CD4-positive, alpha-beta T cell (primary cell): ENCODE measurements at regions not wholly inside any gene's neighbourhood (a gene's known extent, or its start where the extent isn't known, plus 50 kb on each side); places are given as distances from the start of the nearest gene placed in this dataset.
A peak's percentile ranks its signal among the peaks of the same experiment; 100 is the strongest.

Experiments used
- ATAC-seq: fragments of 200-7000 bp; cut with Tn5 transposase; one replicate; pipeline ENCODE4 v1.10.0; 2022; ENCODE audit warnings: mild to moderate bottlenecking; ENCODE audit not compliant: poor library complexity
- CTCF ChIA-PET: fragments of 350-600 bp; sonication (Branson Sonifier 250); formaldehyde crosslinking; loops from one replicate; lab custom pipeline; 2021; ENCODE audit warnings: antibody characterized with exemption, inconsistent platforms; lab: Charles Lee
- POLR2A ChIA-PET: fragments of 350-600 bp; sonication (Branson Sonifier 250); formaldehyde crosslinking; loops from one replicate; lab custom pipeline; 2021; ENCODE audit warnings: antibody characterized with exemption, inconsistent platforms; lab: Charles Lee
- DNase-seq, 14 experiments: peaks; one replicate each; pipeline ENCODE4 v3.0.0-alpha.2; 2013 to 2020; ENCODE audit warnings: mixed read lengths in 2 of 14
- H3K27ac ChIP-seq, 2 donors: one replicate each; pipeline versions ENCODE4 v1.5.1 to v1.7.0; 2013; ENCODE audit warnings: low read length in 2 of 2, low read depth in 1 of 2, mild to moderate bottlenecking in 1 of 2
- H3K27me3 ChIP-seq, 2 experiments: 1 replicate in 1 of 2; 2 replicates in 1 of 2; pipeline versions ENCODE4 v1.6.1 to v1.7.0; 2013; ENCODE audit warnings: low read length in 2 of 2, control low read depth in 1 of 2, mild to moderate bottlenecking in 1 of 2, moderate library complexity in 1 of 2; ENCODE audit not compliant: insufficient read depth in 2 of 2, control insufficient read depth in 1 of 2
- H3K36me3 ChIP-seq: one replicate; pipeline ENCODE4 v1.6.1; 2013; ENCODE audit warnings: low read length, control low read depth; ENCODE audit not compliant: insufficient read depth
- H3K4me1 ChIP-seq: one replicate; pipeline ENCODE4 v1.6.1; 2013; ENCODE audit warnings: low read length, control low read depth; ENCODE audit not compliant: insufficient read depth
- H3K4me3 ChIP-seq: one replicate; pipeline ENCODE4 v1.5.1; 2013; ENCODE audit warnings: mild to moderate bottlenecking, low read length, moderate library complexity
- H3K9me3 ChIP-seq, 2 experiments: 1 replicate in 1 of 2; 2 replicates in 1 of 2; pipeline versions ENCODE4 v1.6.1 to v1.7.0; 2013; ENCODE audit warnings: low read length in 2 of 2, mild to moderate bottlenecking in 2 of 2, control low read depth in 1 of 2, moderate library complexity in 1 of 2; ENCODE audit not compliant: control insufficient read depth in 1 of 2, insufficient read depth in 1 of 2
- H3K27ac Mint-ChIP-seq: one replicate; pipeline ENCODE4 v1.8.0; 2020; ENCODE audit warnings: mixed read lengths
- H3K27me3 Mint-ChIP-seq: one replicate; pipeline ENCODE4 v1.8.0; 2021; ENCODE audit warnings: mixed read lengths
- H3K36me3 Mint-ChIP-seq: one replicate; pipeline ENCODE4 v1.8.0; 2021; ENCODE audit warnings: low read depth, mixed read lengths
- H3K4me1 Mint-ChIP-seq: one replicate; pipeline ENCODE4 v1.8.0; 2021; ENCODE audit warnings: low read depth, mixed read lengths
- H3K4me3 Mint-ChIP-seq: one replicate; pipeline ENCODE4 v1.8.0; 2020; ENCODE audit warnings: mild to moderate bottlenecking, mixed read lengths
- H3K9me3 Mint-ChIP-seq: one replicate; pipeline ENCODE4 v1.8.0; 2020; ENCODE audit warnings: mixed read lengths
- CTCF ChIP-seq: fragments of 200-600 bp; IDR thresholded peaks from one replicate; pipeline ENCODE4 v1.8.0; 2022; ENCODE audit warnings: antibody characterized with exemption, mild to moderate bottlenecking
- intact Hi-C, 2 experiments: fragments of 100-400 bp; cut with DNase I in 1 of 2; cut with micrococcal nuclease in 1 of 2; formaldehyde crosslinking; loops; one replicate each; pipeline versions ENCODE4 v1.15.1 to v1.9.0; 2023 to 2025; cut with DNase I, micrococcal nuclease

GRCh38 chr3:155007729-155008128 is 72.4 kb upstream of the MME start:
- Mint-ChIP-seq H3K27me3 (no peaks in the 10 kb centered on the region), H3K36me3 (no peaks in the 10 kb centered on the region)
- intact Hi-C loops, result no loop called here

GRCh38 chr3:155001289-155002010 is 78.7 kb upstream of the MME start:
- Histone ChIP-seq H3K4me3 (no peak overlapping the region), H3K27ac (no peak overlapping the region), H3K27me3 (no peaks in the 10 kb centered on the region), H3K9me3 (no peaks in the 10 kb centered on the region), H3K4me1 (no peaks in the 10 kb centered on the region), H3K36me3 (no peaks in the 10 kb centered on the region)
- DNase-seq, result peak in 1 of 14 experiments; percentile 6
- Mint-ChIP-seq H3K36me3 (no peaks in the 10 kb centered on the region), H3K4me3 (no peak overlapping the region), H3K27me3 (no peaks in the 10 kb centered on the region), H3K4me1 (no peaks in the 10 kb centered on the region), H3K9me3 (peaks cover 5% of the 10 kb centered on the region), H3K27ac (no peak overlapping the region)
- intact Hi-C loops, result no loop called here
- POLR2A ChIA-PET, result interaction anchor here (0.5 kb wide), 1 partner anchor 20 kb away, joined by 3 read pairs; no protein-coding TSS in a partner anchor
- ATAC-seq, result no peak
- TF ChIP-seq CTCF, result no peak
- CTCF ChIA-PET, result no interaction called here

More at GRCh38 chr3:155007729-155008128, 72.4 kb upstream of the MME start:
- H3K4me3 Mint-ChIP-seq, result no peak overlapping the region
- Histone ChIP-seq H3K9me3 (no peaks in the 10 kb centered on the region), H3K27me3 (no peaks in the 10 kb centered on the region), H3K36me3 (no peaks in the 10 kb centered on the region), H3K27ac (no peak overlapping the region), H3K4me3 (no peak overlapping the region), H3K4me1 (no peaks in the 10 kb centered on the region)
- DNase-seq (no peak), ATAC-seq (no peak)
- ChIA-PET POLR2A (no interaction called here), CTCF (no interaction called here)
- H3K27ac Mint-ChIP-seq, result no peak overlapping the region
- TF ChIP-seq CTCF, result no peak
- H3K4me1 Mint-ChIP-seq, result no peaks in the 10 kb centered on the region
- peaks cover 5% of the 10 kb centered on the region for H3K9me3 Mint-ChIP-seq

GRCh38 chr3:154992655-154993054 is 87.5 kb upstream of the MME start:
- Histone ChIP-seq H3K9me3 (no peaks in the 10 kb centered on the region), H3K27ac (no peak overlapping the region), H3K4me1 (no peaks in the 10 kb centered on the region), H3K4me3 (no peak overlapping the region), H3K27me3 (no peaks in the 10 kb centered on the region), H3K36me3 (no peaks in the 10 kb centered on the region)
- ATAC-seq, result no peak
- Mint-ChIP-seq H3K4me3 (no peak overlapping the region), H3K4me1 (no peaks in the 10 kb centered on the region), H3K9me3 (no peaks in the 10 kb centered on the region), H3K27ac (no peak overlapping the region), H3K27me3 (no peaks in the 10 kb centered on the region), H3K36me3 (no peaks in the 10 kb centered on the region)
- TF ChIP-seq CTCF, result no peak
- CTCF ChIA-PET, result no interaction called here
- no peak for DNase-seq
- POLR2A ChIA-PET, result no interaction called here
- intact Hi-C loops, result no loop called here
